ELR (cell line): ENCODE measurements at regions not wholly inside any gene's neighbourhood (a gene's known extent, or its start where the extent isn't known, plus 50 kb on each side); places are given as distances from the start of the nearest gene placed in this dataset.

Source experiments
- DNase-seq: peaks from one replicate; pipeline ENCODE4 v3.0.0-alpha.2; 2015; ENCODE audit warnings: low read depth

DNA sequence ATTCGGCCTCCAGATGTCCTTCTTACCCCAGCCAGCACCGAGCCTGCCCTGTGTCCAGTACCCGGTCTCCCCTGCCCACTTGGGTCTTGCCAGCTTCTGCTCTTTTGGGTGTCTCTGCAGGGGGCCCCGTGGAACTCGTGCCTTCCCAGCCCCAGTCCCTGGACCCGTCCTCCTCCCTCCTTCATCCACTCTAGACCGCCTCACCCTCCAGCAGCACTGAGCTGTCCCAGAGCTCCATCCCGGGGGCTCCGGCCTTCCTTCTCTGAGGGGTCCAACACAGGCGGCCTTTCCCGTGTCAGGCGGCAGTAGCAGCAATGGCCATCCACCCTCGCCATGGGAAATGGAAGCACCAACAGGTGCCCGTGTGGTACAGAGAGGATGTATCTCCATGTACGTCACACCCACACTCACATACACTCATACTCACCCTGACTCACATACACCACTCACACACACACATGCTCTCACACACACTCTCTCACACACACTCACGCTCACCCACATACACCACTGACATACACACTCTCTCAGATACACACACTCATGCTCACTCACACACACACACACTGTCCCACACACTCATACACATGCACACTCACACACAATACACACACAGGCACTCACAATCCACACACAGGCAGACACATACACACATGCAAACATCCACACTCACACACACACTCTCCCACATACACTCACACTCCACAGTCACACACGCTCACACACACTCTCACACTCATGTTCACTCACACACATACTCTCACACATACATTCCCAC, 827.5 kb upstream of the SALL3 start:
- no peak for DNase-seq

DNA sequence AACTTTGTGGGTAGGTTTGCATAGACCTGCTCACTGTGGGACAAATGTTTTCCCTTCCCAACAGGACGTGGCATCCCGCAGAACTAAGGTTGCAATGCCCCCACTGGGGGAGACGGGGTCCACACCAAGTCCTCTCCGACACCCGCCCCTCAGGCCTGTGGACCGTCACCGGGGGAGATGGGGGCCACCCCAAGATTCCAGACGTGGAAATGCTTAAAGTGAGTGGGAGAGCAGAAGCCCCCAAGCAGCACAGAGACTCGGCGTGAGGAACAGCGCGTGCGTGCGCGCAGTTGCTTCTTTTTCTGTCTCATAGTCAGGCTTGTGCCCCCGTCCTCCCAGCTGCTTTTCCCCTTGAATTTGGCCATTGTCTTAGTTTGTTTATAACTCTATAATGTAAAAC, 826.3 kb upstream of the SALL3 start:
- no peak for DNase-seq

DNA sequence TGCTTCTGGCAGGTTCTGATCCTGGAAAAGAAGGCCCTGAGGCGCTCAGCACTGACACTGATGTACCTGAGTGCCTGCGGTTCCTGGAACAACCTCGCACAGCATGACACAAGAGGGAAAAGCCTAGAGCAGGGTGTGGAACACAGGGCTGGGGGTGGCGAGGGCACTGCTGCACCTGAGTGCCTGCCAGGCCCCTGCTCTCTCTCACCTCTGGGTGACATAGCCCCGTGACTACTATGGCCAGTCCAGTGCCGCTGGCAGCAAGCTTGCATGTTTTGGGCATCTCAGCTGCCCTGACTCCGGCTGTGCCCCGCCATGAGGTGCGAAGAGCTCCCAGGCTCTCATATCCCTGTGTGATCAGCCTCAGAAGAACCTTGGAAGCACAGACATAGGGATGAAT, 825.2 kb upstream of the SALL3 start:
- no peak for DNase-seq

- no peak for DNase-seq
These were observed 824.8 kb upstream of the SALL3 start for GRCh38 chr18:78154853-78155252.

DNA sequence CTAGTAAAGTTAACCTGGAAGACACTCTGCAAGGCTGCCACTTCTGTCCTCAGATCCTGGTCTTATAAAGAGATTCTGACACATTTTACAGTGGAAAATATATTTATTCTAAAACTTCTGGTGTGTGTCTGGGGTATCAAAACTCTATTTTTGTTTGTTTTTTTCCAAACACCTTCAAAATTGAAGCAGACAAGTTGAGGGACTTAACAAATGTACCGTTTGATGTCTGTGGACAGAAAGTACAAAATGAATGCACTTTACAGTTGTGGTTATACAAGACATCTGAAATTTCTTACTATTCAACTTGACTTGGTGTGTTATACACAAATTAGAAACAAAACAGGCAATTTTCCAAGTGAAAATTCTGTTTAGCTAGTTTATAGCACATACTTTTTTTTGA, 823.2 kb upstream of the SALL3 start:
- DNase-seq: no peak

DNA sequence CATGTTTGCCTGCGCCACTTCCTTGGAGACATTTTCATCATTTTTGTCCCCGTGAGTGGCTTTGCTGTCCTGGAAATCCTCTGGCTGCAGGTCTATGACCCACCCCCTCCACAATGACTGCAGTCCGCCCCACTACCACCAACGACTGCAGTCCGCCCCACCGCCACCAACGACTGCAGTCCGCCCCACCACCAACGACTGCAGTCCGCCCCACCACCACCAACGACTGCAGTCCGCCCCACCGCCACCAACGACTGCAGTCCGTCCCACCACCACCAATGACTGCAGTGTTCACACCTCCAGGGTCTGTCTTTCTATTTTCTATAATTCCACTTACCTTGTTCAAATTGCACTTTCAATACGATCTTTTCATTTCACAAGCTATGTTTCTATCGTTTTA, 820.7 kb upstream of the SALL3 start:
- DNase-seq: no peak

- DNase-seq: no peak
These were observed 820.2 kb upstream of the SALL3 start for GRCh38 chr18:78159397-78159796.

GRCh38 chr18:78160961-78161656, 818.5 kb upstream of the SALL3 start:
- DNase-seq: no peak

- DNase-seq: no peak
These were observed 814.1 kb upstream of the SALL3 start for GRCh38 chr18:78165525-78165924.

DNA sequence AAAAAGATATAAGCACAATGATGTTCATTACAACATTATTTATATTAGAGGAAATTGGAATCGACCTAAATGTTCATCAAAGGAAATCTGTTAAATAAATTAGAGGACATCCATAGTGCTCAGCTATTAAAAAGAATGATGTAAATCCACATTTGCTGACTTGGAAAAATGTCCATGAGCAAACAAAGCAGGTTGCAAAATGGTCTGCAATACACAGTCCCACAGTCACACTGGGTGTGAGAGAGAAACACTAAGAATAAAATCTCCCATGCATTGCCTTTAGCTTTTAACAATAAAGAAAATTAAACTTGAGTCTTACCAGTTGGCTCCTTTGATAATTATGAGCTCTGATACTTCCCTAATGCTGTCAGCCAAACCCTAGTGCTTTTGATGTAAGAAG, 811.1 kb upstream of the SALL3 start:
- DNase-seq: no peak

DNA sequence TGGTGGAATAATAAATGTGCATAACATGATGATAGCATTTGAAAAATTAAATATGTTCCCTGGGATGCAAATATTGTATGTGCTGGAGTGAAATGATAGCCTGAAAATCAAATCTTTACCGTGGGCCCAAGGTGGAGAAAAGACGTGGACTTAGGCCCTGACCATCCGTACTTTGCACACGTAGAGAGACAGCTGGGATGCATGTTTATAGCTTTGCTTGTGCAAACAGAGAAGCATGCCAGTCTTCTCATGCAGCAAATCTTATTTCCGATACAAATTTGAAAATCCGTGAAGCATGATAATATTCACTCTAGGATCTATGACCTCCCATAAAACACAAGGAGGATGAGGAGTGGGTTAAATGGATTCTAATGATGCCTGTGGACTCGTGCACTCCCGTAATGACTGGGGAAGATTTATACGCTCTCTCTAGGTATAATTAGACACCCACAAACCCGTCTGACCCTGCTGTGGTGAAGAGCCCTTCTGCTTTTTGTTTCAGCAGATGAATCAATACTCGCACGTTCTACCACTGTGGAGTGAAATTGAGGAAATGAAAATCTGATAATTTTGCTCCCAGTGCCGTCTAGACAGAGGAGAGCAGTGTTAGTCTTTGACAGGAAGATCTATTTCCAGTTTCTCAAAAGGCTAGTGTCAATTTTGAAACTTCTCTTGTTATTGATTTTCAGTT, 810.3 kb upstream of the SALL3 start:
- DNase-seq: no peak

- no peak for DNase-seq
These were observed 807.7 kb upstream of the SALL3 start for GRCh38 chr18:78171954-78172353.

- no peak for DNase-seq
These were observed 804.9 kb upstream of the SALL3 start for GRCh38 chr18:78174737-78175136.

DNA sequence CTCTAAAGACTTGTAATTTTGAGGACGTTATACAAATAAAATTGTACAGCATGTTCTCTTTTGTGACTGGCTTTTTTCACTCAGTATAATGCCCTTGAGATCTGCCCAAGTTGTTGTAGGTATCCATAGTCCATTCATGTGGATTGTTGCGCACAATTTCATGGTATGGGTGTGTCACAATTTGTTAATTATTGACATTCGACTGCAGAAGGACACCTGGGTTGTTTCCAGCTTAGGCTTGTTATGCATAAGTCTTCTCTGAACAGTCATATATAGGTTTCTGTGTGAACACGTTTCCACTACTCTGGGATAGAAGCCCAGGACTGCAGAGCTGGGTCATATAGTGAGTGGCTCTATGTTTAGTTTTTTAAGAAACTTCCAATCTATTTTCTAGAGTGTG, 800.8 kb upstream of the SALL3 start:
- DNase-seq: no peak

- no peak for DNase-seq
These were observed 798.9 kb upstream of the SALL3 start for GRCh38 chr18:78180741-78181140.

- no peak for DNase-seq
These were observed 795.8 kb upstream of the SALL3 start for GRCh38 chr18:78183815-78184214.

- no peak for DNase-seq
These were observed 788.3 kb upstream of the SALL3 start for GRCh38 chr18:78191276-78191675.

DNA sequence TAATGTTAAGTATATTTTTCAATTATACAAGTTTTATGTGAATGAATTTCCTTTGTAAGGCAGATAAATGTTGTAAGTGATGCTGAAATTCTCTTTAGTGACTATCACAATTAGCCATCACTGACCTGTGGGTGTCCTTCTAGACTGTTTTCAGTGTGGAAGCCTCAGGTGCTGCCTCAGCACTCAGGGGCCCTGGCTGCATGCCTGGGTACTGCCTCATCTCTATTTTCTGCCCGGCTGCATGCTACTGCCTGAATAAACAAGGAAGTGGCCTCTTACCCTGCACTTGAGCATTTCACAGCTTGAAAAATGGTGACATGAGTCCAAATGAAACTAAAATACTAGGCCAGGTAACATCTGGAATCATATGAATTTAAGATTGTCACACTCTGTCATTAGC, 787.6 kb upstream of the SALL3 start:
- DNase-seq: no peak

DNA sequence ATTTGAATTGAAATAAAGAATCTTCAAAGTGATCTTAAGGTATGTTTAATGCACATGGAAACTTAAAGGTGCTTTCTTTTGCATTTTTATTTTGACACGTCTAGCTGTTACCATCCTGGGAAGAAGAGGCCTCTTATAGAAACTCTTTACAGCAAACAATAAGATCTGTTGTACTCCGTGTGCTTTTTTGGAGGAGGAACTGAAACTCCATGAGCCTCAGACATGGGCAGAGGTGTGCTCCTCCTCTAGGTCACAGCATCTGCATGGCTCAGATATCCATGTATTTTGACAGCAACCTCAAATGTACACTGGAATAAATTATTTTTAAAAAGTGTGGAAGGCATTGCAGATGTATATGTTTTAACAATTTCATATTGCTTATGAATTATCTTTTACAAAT, 783.3 kb upstream of the SALL3 start:
- no peak for DNase-seq

- no peak for DNase-seq
These were observed 780.6 kb upstream of the SALL3 start for GRCh38 chr18:78199002-78199401.

DNA sequence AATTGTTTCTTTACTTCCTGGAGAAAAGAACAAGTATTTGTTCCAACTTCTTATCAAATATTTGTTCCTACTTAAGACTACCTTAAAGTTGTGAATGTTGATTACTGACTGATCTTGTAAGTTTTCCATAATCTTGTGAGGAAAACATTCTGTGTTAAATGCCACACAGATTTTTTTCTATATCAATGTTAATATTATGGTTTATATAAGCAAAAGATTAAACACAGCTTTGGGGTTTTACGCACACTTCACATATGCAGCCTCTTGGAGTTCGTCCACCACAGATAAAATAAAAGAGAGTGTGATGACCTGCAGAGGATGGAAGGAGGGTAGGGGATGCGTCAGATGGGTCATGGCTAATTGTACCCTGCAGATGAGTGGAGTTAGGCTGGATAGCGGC, 780.0 kb upstream of the SALL3 start:
- DNase-seq: no peak

- no peak for DNase-seq
These were observed 771.7 kb upstream of the SALL3 start for GRCh38 chr18:78207942-78208341.

GRCh38 chr18:78208461-78208860, 771.2 kb upstream of the SALL3 start:
- DNase-seq: no peak
